NCI-H510A treated with DMSO at 0.1 percent for 48 hours (cell line): ENCODE measurements at regions not wholly inside any gene's neighbourhood (a gene's known extent, or its start where the extent isn't known, plus 50 kb on each side); places are given as distances from the start of the nearest gene placed in this dataset.

Experiments
- DNase-seq: peaks from one replicate; lab custom pipeline; 2025; lab: John Stamatoyannopoulos, UW

DNA sequence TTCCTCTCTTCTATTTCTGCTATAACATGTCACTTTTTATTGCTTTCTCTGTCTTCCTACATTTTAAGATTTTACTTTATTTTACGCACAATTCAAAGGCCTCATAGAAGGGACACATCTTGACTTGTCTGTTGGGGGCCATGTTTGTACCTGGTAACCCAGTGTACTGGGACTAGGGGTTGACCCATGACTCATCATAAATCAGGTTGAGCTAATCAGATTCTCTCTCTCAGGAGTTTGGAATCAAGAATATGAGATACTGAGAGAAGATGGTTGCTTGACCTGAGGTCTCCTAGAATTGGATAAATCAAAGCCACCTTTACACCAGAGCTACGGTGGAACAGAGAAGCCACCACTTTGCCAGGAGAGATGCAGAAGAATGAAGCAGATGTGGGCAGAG, 153.0 kb downstream of the UXS1 start:
- no peak for DNase-seq

- no peak for DNase-seq
These were observed 154.3 kb downstream of the UXS1 start for GRCh38 chr2:106039634-106040315.

- no peak for DNase-seq
These were observed 155.3 kb downstream of the UXS1 start for GRCh38 chr2:106038601-106039375.

DNA sequence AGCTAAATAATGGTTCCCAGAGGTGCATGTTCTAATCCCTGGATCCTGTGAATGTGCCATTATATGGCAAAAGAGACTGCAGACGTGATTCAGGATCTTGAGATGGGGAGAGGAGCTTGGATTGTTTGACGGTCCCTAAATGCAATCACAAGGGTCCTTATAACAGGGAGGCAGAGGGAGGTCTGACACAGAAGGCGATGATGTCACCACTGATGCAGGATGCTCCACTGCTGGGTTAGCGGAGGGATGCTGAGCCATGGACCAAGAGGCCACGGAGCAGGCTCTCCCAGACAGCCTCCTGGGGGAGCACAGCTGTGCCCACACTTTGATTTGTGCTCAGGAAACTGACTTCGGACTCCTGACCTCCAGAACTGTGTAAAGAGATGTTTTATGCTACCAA, 156.2 kb downstream of the UXS1 start:
- no peak for DNase-seq

- DNase-seq: no peak
These were observed 156.8 kb downstream of the UXS1 start for GRCh38 chr2:106037262-106037661.

GRCh38 chr2:106034325-106034724, 159.8 kb downstream of the UXS1 start:
- DNase-seq: no peak

DNA sequence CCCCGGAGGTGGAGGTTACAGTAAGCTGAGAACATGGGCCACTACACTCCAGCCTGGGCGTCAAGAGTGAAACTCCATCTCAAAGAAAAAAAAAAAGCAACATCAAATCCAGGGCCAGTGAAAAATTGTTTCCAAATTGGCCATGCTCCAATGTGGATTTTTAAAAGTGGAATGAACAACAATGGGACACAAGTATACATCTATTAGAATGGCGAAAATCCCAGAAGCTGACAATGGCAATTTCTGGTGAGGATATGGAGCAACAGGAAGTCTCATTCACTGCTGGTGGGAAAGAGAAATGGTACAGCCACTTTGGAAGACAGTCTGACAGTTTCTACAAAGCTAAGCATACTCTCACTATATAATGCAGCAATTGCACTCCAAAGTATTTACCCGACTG, 161.4 kb downstream of the UXS1 start:
- DNase-seq: no peak

DNA sequence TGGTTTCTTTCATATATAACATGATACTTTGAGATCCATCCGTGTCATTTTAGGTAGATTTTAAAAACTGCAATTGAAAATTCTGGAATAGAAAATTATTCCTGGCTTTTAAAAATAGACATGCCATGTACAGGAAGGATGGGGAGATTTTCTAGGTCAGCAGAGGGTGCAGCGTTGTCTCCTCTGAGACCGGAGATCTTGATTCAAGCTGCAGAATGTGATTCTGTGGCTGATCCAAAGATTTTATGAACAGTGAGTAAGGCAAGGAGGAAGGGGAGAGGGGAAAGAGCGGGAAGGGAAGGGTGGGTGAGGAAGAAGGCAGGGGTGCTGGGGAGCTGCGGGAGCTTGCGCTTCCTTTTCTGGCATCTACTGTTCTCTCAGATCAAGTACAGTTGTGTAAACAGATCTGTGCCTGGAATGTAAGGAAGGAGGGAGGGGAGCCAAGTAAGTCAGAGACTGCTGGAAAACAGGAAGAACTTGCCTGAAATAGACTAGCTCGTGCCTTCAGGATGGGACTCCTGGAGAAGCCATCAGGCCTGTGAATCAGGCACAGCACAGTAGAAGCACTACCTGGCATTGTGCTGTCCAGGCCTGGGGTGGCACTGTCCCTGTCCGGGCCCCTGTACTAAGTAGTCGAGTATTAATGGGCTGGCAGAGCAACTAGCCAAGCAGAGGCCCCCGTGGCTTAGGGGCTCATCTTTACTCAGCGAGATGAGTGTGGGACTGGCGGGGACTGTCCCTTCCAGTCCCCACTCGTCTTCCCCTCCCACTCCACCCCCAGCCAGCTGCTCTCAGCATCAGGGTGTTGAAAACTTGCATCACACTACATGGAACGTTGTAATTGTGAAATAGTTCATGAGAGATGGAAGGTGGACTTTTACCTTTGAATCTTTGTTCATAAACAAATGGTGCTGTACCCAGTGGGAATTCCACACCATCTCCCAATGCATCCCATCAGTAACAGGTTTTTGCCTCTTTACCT, 163.5 kb downstream of the UXS1 start:
- peak; percentile 27 for DNase-seq

GRCh38 chr2:106028192-106028591, 165.9 kb downstream of the UXS1 start:
- DNase-seq: no peak

DNA sequence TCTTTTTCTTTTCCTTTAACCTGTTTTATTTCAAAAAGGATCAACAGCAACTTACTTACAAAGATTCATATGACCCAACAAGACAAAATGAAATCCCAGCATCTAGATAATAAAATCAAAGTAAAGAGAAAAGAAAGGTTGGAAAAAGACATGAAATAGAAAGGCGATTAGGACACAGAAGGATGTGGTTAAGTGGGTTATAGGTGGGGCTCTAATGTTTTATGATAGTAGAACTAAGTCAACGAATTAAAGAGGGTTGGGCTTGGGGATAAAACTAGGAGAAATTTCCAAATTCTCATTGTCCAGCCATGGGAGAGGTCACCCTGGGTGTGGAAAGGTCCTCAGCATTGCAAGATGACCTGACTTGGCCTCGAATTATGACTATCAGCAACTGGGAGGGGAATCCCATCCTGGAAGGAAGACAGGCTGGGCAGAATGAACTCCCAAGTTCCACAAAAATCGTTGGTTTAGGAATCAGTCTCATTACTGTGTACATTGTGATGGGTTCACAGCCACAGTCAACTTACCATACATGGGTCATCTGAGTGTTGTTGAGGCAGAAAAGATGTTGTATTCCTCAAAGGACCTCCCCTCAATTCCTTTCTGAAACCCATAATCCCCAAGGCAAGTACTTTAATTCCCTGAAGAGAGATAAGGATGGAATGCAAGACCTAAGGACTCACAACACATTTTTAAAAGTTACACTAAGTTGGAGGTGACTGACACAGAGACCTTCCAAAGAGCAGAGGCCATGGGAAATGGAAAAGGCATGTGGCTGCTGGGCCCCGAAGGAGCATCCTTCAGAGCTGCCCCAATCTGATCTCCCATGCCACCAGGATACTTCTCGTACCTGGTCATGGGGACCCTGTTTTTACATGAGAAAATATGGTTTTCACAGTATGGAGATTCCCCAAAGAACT, 167.6 kb downstream of the UXS1 start:
- DNase-seq: no peak

GRCh38 chr2:106025796-106026195, 168.3 kb downstream of the UXS1 start:
- DNase-seq: no peak

DNA sequence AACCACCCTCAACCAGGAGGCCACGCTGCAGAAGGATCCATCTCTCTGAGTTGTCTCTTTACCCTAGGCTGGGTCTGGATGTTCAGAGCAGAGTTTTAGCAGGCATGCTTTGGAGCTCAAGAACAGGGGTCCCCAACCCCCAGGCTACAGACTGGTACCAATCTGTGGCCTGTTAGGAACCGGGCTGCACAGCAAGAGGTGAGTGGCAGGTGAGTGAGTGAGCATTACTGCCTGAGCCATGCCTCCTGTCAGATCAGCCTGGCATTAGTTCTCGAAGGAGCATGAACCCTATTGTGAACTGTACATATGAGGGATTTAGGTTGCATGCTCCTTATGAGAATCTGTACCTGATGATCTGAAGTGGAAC, 172.5 kb downstream of the UXS1 start:
- DNase-seq: no peak

- peak; percentile 25 for DNase-seq
These were observed 173.1 kb downstream of the UXS1 start for GRCh38 chr2:106020821-106021661.

- no peak for DNase-seq
These were observed 174.1 kb downstream of the UXS1 start for GRCh38 chr2:106020032-106020431.

GRCh38 chr2:106018141-106018540, 176.0 kb downstream of the UXS1 start:
- no peak for DNase-seq

- DNase-seq: no peak
These were observed 181.3 kb downstream of the UXS1 start for GRCh38 chr2:106012591-106013347.

DNA sequence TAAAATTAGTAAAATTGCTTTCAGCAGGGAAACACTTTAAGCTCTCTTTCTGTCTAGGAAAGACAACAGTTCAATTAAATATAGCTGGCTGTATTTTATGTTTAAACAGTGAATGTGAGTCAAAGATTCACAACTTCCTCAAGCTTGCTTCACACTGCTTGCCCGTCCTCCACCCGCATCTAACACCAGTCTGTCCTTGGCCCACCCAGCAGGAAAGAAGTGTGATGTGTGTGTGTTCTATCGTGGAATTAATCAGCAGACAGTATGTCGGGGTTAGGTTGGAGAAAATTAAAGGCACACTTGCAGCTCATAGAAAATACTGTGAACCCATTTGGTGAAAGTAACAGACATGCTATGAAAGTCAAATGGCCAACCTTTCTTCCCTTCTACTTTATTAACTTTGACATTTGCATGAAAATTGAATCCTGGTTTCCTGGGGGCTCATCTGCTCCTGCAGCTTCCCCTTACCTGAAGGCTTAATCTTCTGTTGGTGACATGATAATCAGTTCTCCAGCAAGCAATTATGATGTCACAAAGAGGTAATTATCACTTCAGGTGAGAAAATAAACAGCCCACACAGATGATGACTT, 182.0 kb downstream of the UXS1 start:
- no peak for DNase-seq

DNA sequence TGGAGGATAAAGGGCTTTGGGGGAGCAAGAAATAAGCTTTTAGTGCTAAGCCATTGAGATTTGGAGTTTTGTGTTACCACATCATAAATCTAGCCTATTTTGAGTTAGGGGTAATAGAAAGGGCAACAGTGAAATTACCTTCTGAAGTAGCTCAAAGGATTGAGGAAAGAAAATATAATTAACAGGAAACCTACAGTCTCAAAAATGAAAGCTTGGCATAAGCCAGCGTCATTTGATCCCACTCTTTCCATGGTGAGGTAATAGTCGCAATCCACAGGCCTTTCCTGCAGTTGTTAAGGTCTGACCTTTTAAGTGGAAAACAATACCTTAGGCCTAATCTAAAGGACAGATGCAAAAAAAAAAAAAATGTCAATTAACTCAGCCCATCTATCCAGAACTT, 182.7 kb downstream of the UXS1 start:
- no peak for DNase-seq

DNA sequence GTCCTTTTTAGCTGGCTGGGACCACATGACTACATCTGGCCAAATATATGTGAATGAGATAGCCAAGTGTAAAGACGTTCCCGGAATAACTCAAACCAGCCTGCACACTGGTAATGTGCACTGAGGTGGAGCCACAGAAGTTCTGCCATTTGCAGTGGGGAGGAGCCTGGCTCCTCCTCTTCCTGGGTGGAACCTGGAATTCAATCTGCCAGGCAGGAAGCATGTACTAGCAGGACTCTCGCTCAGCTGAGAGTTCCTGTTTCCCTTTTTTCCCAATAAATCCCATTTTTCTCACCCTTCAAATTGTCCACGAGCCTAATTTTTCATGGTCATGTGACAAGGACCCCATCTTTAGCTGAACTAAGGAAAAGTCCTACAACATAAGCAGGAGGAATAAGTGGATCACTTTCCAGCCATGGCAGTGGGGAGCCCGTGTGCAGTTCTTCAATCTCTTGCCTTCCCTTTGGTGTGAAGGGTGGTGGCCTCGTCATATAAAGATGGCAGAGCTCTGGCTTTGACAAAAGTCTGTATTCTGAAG, 183.2 kb downstream of the UXS1 start:
- DNase-seq: no peak
